T follicular helper cell (primary cell): ENCODE measurements at regions not wholly inside any gene's neighbourhood (a gene's known extent, or its start where the extent isn't known, plus 50 kb on each side); places are given as distances from the start of the nearest gene placed in this dataset.
"Not testable (repeated sequence)": the region's sequence is repeated elsewhere in the genome, so short reads cannot be mapped to it uniquely, and the experiment has no call there.

Experiments
- DNase-seq: peaks from one replicate; pipeline ENCODE4 v3.0.0-alpha.2; 2020; ENCODE audit warnings: low read depth

DNA sequence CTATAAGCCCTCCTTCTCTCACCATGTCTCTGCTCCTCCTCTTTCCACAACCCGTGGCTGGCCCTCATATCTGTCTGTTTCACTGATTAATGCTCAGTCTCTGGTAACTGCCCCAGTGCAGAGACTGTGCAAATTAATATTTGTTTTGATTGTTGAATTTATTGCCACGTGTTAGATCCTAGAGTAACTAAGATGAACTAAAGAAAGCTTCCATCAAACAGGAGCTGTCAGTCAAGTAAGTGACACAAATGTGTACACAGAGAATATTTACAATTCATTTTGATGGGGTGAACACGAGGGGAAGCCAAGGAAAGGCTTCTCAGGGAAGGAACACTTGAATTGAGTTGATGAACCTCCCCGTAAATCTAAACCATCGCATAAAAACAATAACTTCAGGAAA lies 182.5 kb downstream of the BAMBI start:
- no peak for DNase-seq

DNA sequence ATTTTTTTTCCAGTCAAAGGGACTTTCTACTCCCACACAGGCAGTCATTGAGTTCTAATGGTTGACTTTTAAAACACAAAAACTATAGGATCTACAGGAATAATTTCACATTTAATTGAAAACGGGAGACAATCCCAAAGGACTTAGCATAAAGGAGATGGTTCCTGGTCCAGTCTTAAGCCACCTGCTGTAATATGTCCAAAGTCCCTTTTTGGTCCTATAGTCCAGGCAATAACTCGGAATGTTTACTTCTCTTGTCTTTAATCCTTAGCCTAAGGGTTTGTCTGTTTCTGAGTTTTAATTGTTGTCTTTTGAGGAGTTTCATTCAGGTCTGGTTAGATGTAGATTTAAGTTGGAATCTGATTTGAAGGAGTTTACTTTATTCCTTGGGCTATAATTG lies 184.9 kb downstream of the BAMBI start:
- no peak for DNase-seq

DNA sequence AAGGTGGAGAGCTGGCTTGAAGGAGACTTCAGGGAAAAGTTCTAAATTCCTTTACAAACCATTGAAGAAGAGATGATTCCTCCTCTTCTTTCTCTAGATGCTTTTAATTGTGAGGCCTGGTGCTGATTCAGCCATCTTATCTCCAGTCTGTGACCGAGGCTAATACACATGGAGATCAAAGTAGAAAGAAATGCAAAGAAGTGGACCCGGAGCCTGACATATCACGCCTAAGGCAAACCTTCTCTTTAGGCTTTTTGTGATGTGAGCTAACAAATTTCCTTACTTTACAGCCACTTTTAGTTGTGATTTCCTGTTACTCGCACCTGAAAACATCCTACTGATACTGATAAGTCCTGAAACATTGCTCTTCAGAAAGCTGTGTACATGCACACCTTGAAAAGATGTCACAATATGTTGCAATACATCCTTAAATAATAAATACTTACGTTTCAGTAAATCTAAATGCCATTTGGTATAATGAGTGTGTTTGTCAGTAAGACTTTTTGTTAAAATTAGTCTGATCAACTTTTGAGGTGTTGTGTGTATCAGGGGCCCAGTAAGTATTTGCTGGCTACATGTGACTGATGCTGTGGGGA lies 192.4 kb downstream of the BAMBI start:
- DNase-seq = no peak

DNA sequence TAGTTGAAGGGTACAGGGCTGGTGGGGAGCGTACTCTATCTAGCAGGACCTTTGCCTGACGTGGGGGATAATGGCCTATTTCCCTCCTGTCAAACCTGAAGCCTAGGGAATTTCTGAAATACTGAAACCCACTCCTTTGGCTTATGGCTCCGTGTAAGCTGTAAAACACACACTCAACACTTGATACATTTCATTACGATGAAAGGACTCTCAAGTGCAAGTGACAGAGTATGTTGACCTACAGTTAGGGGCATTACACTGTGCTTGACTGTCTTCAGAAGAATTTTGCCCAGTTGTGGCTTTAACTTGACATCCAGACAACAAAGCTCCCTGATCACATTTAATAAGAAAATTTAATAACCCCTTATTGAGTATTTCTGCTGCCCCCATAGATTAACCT lies 194.3 kb downstream of the BAMBI start:
- DNase-seq = no peak

DNA sequence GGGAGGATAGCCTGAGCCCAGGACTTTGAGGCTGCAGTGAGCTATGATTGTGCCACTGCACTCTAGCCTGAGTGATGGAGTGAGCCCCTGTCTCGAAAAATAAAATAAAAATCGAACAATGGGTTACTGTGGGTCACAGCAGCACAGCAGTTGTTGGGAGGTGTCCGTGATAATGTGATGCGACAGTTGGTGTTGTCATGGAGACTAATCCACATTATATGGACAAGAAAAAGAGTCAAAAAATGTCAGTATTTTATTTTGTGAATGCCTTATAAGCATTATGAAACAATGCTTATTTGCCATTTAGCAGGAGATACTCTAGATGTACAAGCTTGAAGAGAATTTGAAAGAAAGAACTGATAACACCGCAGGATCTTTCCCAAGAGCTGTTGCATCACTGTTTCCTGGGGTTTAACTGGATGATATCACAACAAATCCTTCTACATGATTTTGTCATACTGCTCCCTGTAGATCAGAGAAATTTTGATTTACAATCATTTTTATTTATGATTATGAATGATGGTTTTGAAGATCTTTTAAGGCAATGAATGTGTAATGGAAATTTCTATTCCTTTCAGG lies 195.4 kb downstream of the BAMBI start:
- no peak for DNase-seq

DNA sequence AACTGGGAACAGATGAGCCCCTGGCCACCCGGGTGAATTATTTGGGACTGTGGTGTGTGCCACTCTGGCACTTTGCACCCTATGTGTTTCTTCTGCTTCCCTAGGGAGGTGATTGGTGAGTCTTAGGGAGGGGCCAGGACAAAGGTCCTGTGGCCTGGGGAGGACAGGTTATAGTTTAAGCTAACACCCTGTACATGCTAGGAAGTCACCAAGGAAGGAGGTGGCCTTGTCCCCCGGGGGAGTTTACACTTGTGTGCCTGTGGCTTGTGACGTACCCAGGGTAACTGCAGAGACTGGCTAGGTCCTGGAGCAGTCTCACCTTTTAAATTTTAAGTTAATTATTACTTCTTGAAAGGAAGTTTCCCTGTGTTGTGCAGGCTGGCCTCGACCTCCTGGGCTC lies 196.2 kb downstream of the BAMBI start:
- no peak for DNase-seq

DNA sequence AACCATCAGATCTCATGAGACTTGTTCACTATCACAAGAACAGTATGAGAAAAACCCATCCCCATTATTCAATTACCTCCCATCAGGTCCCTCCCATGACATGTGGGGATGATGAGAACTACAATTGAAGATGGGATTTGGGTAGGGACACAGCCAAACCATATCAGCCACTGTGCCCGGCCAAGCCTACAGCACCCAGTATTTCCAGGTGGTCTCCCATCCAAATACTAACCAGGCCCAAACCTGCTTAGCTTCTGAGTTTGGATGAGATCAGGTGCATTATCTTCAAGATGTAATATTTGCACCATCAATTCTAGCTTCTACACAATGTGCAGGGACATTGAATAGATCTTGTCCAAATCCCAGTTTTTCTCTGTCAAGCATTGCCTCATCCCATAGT lies 196.9 kb downstream of the BAMBI start:
- no peak for DNase-seq

DNA sequence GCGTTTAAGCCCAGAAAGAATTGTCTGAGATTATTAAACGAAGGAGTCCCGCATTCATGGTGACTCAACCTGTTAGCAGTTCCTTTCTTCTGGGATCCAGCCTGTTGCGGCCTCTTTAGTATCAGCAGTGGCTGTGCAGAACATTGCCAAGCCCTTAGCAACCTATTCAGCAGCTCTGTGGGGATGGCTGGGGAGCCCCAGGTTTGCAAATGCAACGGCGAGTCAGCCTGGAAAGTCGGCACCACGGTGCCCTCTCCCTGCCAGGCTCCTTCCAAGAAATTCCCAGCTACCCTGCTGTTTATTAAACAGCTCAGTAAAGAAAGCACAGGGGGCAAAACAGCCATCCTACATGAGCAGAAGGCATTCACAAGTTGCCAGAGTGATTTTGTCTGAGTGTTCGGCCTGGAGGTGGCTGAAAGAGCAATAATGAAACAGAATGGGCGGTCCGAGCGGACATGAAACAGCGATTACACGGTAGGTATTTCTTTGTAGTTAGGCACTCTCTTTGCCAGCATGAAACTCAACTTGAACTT lies 198.3 kb downstream of the BAMBI start:
- no peak for DNase-seq

DNA sequence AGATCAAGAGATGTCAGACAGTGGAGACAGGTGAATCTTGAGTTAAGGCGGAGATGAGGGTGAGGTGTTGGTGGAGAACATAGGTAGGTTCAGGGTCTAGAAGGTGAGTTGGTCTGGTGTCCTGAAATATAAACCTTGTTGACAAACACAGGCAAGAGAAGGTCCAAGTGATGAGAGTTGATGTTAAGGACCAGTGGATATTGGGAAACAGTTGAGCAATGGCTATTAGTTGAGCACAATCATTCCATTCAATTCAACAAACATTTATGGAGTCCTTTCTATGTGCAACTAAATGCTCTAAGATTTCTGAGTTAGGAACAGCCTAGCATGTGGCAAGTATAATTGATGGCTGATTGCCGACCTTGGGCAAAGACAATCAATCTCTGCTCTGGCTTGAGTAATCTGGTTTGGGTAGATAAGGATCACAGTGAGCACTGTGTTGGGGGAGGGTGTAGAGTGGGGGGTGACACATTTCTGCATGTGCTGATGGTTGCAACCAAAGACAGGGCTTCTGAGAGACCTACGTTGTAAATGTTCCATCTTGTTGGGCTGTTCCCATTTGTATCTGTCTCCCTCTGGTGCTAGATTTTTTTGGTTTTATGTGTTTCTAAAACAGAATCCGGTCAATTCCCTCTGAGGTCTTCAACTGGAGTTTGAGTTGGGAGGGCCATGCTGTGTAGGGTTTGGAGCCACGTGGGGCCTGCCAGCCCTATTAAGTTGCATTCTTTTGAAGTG lies 201.1 kb downstream of the BAMBI start:
- no peak for DNase-seq

DNA sequence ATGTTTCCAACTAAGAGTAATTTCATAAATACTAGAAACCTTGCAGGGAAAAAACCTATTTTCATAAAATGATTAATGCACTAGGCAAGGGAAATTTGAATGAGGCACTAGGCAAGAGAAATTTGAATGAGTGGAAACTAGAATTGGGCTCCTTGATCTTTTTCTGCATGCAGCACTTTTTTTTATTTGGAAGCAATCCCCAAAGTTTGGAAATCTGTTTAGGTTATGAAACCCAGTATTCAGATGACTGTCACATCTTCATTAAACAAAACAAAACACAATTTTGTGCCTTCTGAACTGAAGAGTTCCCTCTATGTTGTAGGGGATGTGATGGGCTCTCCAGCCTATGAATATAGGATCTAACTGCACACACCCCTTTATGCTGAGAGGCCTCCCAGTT lies 201.9 kb downstream of the BAMBI start:
- DNase-seq = no peak

DNA sequence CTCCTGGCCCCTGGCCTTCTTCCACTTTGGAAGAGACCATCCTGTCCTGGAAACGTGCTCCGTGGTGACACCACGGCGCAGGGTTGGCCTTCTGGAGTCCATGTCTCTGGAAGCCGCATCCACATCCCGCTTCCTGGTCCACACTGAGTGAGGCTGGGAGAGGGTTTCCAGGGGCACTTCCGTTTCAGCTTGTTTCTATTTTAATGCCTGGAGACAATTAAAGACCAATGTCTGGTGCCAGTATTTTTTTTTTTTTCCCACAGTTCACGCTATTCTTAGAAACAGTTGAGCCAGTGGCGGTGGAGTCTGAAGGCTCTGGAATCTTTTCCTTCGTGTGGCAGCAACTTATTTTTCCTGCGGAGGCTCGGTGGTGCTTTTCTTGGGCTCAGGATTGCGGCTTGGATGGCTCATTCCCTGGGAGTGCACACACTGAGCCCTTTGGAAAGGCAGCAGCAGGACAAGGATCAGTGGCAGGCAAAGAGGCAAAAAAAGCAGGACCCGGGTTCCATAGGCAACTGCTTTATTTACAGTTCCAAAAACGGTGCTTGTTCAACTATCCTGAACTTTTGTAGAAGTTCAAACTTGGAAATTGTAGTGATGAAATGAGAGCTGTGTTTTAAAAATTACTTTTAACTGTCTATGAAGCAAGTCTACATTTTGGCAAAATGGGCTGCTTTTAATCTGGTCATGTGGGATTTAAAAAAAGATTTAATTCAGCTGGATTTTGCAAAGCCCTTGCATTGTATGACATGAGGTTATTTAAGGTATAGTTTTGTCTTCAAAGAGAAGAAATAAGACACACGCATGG lies 202.8 kb downstream of the BAMBI start:
- no peak for DNase-seq

DNA sequence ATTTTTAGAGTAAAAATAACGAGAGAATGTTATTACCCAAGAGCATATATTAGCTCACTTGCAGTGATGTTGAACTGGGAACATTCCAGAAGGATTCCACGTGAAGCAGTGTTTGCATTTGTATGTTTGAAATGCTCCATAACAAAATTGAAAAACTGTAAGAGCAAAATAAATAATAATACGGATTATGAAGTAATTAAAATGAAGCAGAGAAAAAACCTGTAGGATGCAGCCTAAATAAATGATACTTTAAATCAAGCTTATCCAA lies 203.3 kb downstream of the BAMBI start:
- DNase-seq = no peak

DNA sequence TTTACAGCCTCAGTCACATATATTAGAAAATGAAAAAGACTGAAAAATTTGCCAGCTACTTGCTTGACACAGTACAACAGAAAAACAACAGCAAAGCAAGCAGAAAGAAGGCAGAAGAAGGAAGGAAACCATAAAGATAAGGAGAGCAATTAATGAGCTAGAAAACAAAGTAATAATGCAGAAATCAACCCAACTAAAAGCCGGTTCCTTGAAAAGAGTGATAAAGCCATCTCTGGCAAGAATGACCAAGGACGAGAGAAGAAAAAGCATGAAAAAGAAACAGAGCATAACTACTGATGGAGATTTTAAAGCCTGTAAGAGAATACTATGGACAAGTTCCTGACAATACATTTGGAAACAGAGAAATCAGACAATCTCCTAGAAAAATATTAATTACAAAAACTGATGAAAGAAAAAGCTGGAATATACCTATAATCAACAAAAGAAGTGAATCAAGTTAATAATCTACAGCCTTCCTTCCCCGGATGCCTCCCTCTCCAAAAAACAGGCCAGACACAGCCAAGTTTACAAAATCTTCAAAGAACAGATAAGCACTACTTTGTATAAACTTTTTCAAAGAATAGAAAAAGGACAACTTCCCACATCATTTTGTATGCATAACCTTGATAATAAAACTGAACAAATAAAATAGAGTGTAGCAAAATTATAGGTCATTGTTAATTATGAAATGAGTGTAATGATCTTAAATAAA lies 204.0 kb downstream of the BAMBI start:
- DNase-seq = no peak

DNA sequence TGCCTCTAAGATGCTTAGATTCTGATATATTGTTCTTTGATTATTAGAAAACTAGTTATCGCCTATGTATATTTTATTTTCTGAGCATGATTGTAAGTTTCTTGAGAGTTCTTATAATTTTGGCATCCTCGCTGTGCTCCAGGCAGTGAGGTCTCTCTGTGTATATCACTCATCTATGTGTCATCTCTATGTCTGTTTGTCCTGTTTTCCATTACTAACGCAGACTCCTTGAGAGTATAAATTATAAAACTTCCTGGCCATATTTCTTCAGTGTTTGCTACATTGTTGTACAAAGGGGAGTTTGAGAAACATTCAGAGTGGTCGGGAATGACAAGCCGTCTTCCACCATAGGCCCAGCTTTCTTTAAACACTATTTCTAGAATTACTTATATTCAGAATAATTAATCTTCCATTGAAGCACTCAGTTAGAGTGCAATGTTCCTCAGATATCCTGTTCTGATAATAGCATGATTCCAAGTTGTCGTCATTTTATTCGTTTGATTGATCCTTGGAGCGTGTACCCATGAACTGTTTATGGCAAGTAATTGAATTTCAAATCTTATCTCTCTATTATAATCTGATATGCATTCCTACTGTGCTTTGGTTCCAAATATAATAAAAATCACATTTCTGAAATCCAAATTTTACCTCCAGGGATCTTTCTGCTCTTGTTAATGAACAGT lies 206.6 kb downstream of the BAMBI start:
- DNase-seq = no peak

DNA sequence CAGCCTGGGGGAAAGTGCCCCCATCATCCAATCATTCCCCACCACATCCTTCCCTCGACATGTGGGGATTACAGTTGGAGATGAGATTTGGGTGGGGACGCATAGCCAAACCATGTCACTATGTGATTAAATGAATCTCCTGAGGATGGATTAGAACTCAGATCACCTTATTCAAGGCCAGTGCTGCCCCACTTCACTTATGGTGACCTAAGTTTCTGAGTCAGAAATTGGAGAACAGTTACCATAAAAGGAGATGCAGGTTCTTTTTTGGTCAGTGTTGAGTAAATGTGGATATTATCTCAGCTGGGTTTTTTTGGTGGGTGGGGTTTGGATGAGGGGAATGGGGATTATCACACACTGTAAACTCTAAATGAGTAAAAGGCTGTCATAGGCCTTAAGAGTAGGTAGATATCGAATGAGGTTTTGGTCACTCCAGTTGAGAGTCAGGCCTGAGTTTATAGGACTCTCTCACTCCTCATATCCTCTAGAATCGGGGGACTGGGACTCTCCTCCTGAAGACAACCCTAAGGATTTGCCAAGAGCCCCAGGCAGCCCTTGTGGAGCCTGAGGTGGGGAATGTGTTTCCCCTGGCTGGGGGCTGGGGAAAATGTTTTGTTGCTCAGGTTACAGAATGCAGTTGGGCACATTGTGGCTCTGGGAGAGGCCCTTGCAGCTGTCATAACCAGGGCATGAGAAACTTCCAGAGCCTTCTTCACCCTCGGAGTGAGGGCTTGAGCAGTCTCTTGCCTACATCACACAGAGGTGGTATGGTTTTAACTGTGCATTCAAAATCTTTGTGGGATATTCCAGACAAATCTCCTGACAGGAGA lies 213.0 kb downstream of the BAMBI start:
- DNase-seq = no peak

DNA sequence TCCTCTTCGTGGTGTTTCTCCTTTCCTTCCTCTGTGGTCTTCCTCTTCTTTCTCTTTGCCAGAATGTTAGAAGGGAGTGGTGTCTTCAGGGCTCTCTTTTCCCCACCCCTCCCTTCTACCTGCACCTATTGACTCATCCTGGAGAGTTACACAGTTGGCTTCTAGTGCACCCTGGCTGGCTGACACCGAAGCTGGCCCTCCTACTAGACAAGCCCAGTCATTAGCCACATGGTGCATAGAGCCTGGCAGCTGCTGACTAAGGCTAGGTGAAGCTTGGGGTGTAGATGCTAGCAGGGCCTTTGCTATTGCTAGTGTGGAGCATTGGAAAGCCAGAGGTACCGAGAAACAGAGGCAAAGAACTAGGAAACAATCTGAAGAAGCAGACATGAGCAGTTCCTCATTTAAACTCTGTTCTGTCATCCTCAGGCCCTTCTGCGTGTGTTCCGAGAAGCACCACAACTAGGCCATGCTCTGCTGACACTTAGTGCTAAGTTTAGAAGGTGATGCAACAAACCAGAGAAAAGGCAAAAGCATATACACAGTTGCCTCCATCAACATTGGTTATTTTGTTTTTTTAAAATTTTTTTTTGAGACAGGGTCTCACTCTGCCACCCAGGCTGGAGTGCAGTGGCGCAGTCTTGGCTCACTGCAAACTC lies 213.9 kb downstream of the BAMBI start:
- no peak for DNase-seq

DNA sequence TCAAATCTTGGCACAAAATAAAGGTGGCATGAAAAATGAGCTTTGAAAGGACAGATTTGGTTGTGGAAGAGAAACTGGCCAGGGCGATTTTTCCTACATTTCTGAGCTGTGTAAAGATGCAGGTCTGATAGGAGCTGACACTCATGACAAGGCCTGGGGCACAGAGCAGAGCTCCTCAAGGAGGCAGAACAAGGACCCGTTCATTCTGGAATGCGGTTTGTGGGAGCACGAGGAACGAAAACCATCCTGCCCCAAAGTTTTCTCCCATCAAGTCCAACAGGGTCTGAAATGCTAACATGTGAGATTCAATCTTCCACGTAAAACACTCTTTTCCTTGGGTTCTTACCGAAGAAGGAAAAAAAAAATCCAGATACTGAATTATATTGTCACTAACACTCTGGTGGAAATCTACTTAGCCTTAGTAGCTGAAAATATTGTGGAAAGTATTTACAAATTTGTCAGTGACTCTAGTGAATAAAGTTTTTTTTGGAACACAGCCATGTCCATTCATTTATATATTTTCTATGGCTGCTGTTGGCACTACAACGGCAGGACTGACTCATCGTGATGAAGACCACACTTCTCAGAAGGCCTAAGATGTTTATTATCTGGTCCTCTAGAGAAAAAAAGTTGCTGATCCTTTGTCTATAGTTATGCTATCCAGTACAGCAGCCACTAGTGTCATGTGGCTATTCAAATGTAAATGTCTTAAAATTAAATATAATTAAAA lies 215.7 kb downstream of the BAMBI start:
- no peak for DNase-seq

DNA sequence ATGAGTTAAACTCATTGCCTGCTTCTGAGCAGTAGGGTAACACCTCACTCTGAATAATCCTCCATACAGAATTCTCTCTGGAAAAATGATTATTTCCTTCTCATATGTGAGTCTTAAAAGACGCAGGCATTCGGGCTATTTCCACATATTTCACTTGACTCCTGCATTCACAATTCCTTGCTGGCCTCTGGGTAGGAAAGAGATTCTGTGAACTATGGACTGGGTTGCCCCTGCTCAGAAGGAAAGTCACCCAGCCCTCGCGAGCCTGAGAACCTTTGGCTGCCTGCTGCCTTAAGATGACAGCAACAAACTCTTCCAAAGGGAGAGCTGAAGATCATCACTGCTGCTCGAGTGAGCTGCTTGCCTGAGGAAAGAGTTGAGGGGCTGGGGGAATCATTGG lies 216.8 kb downstream of the BAMBI start:
- DNase-seq = no peak

DNA sequence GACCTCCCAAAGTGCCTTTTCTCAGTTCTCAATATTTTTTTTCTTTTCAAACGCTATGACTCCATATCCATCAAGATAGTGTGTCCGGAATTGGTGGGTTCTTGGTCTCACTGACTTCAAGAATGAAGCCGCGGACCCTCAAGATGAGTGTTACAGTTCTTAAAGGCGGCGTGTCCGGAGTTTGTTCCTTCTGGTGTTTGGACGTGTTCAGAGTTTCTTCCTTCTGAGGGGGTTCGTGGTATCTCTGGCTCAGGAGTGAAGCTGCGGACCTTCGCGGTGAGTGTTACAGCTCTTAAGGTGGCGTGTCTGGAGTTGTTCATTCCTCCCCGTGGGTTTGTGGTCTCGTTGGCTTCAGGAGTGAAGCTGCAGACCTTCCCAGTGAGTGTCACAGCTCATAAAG lies 218.3 kb downstream of the BAMBI start:
- DNase-seq = not testable (repeated sequence)
